Upper lobe of left lung (tissue), 6 donors: ENCODE measurements at regions not wholly inside any gene's neighbourhood (a gene's known extent, or its start where the extent isn't known, plus 50 kb on each side); places are given as distances from the start of the nearest gene placed in this dataset.

ENCODE experiments used
- ATAC-seq, 2 donors: fragments of 200-7000 bp; cut with Tn5 transposase; one replicate each; pipeline ENCODE4 v1.9.1; 2022; ENCODE audit warnings: mild to moderate bottlenecking in 2 of 2, moderate library complexity in 2 of 2; ENCODE audit not compliant: low FRiP score in 2 of 2
- DNase-seq, 2 donors: peaks; one replicate each; pipeline ENCODE4 v3.0.0-alpha.2; 2019 to 2020
- H3K27ac ChIP-seq, 4 donors: fragments of 200-600 bp; sonication (generic); one replicate each; pipeline ENCODE4 v1.5.1; 2016 to 2019
- H3K27me3 ChIP-seq, 4 donors: fragments of 200-600 bp; sonication (generic); one replicate each; pipeline ENCODE4 v1.5.1; 2017 to 2019
- H3K36me3 ChIP-seq, 4 donors: fragments of 200-600 bp; sonication (generic); one replicate each; pipeline ENCODE4 v1.5.1; 2016 to 2019
- H3K4me1 ChIP-seq, 4 donors: fragments of 200-600 bp; sonication (generic); one replicate each; pipeline ENCODE4 v1.5.1; 2018 to 2019
- H3K4me3 ChIP-seq, 4 donors: fragments of 200-600 bp; sonication (generic); one replicate each; pipeline ENCODE4 v1.5.1; 2017 to 2019; ENCODE audit warnings: mild to moderate bottlenecking in 2 of 4, moderate library complexity in 1 of 4
- H3K9me3 ChIP-seq, 4 donors: fragments of 200-600 bp; sonication (generic); one replicate each; pipeline ENCODE4 v1.5.1; 2018 to 2019
- CTCF ChIP-seq, 6 experiments: fragments of 450-650 bp in 4 of 6; fragments of 200-600 bp in 2 of 6; sonication (generic) in 2 of 6; IDR thresholded peaks; one replicate each; pipeline ENCODE4 v1.5.1; 2016 to 2019; ENCODE audit warnings: antibody characterized with exemption in 6 of 6
- EP300 ChIP-seq, 4 donors: sonication (generic); formaldehyde crosslinking; IDR thresholded peaks; one replicate each; pipeline ENCODE4 v1.5.1; 2017; ENCODE audit warnings: antibody characterized with exemption in 4 of 4, control low read depth in 2 of 4
- POLR2A ChIP-seq, 4 donors: fragments of 450-650 bp; IDR thresholded peaks; one replicate each; pipeline ENCODE4 v1.5.1; 2016 to 2017; ENCODE audit warnings: antibody characterized with exemption in 4 of 4, mild to moderate bottlenecking in 2 of 4
- POLR2AphosphoS5 ChIP-seq, 2 donors: sonication (generic); formaldehyde crosslinking; IDR thresholded peaks; one replicate each; pipeline ENCODE4 v1.5.1; 2017; ENCODE audit warnings: antibody characterized with exemption in 2 of 2
- WGBS, 2 donors: methylation state at CpG; one replicate each; pipeline ENCODE4 v1.1.5; 2017 to 2018; 5-methylcytosine and 5-hydroxymethylcytosine counted together
- donor health status: DM: no; HTN: no; CAD: no; lungs with moderate emphysema.
- donor health status: DM: no; HTN: yes; CAD: no; lungs with severe emphysema.

GRCh38 chr3:144317961-144318360 lies 346.3 kb downstream of the DIPK2A start:
- no peak for TF ChIP-seq POLR2AphosphoS5 (IDR thresholded peaks at IDR 0.05)
- no peak for TF ChIP-seq EP300 (IDR thresholded peaks at IDR 0.05)
- TF ChIP-seq CTCF (IDR thresholded peaks at IDR 0.05), result no peak
- no peak for TF ChIP-seq POLR2A (IDR thresholded peaks at IDR 0.05)
- Histone ChIP-seq H3K4me1 (no peaks in the 10 kb centered on the region), H3K36me3 (no peaks in the 10 kb centered on the region), H3K27me3 (no peaks in the 10 kb centered on the region), H3K27ac (no peak overlapping the region), H3K4me3 (no peak overlapping the region), H3K9me3 (no peaks in the 10 kb centered on the region)
- no peak for ATAC-seq
- DNase-seq, result no peak
- WGBS, 2 donors, result 76 to 86% methylated on average over 2 of the region's 2 CpGs

- H3K27me3 ChIP-seq, result no peaks in the 10 kb centered on the region
- no peak for TF ChIP-seq POLR2AphosphoS5 (IDR thresholded peaks at IDR 0.05)
- no peak for TF ChIP-seq POLR2A (IDR thresholded peaks at IDR 0.05)
- TF ChIP-seq CTCF (IDR thresholded peaks at IDR 0.05), result no peak
- no peak overlapping the region for H3K27ac ChIP-seq
- WGBS, 2 donors, result 70 to 75% methylated on average over 2 of the region's 2 CpGs
- H3K4me3 ChIP-seq, result no peak overlapping the region
- no peak for ATAC-seq
- DNase-seq, result no peak
- H3K9me3 ChIP-seq, result no peaks in the 10 kb centered on the region
- no peaks in the 10 kb centered on the region for H3K36me3 ChIP-seq
- H3K4me1 ChIP-seq, result no peaks in the 10 kb centered on the region
Measured at GRCh38 chr3:144324076-144324475, 352.5 kb downstream of the DIPK2A start.

- WGBS, 2 donors, result 65 to 71% methylated on average over 3 of the region's 3 CpGs
- ATAC-seq (no peak), DNase-seq (no peak)
Measured at GRCh38 chr3:144332868-144333267, 361.2 kb downstream of the DIPK2A start.

GRCh38 chr3:144341471-144341870 lies 369.8 kb downstream of the DIPK2A start:
- WGBS, 2 donors, result 70 to 80% methylated on average over 4 of the region's 4 CpGs
- H3K36me3 ChIP-seq, result no peaks in the 10 kb centered on the region
- H3K27me3 ChIP-seq, result no peaks in the 10 kb centered on the region
- no peaks in the 10 kb centered on the region for H3K4me1 ChIP-seq
- no peak for ATAC-seq
- no peak for TF ChIP-seq CTCF (IDR thresholded peaks at IDR 0.05)
- TF ChIP-seq EP300 (IDR thresholded peaks at IDR 0.05), result no peak
- no peak for TF ChIP-seq POLR2AphosphoS5 (IDR thresholded peaks at IDR 0.05)
- TF ChIP-seq POLR2A (IDR thresholded peaks at IDR 0.05), result no peak
- no peak overlapping the region for H3K4me3 ChIP-seq
- no peaks in the 10 kb centered on the region for H3K9me3 ChIP-seq
- no peak overlapping the region for H3K27ac ChIP-seq
- no peak for DNase-seq

More at GRCh38 chr3:144332868-144333267, 361.2 kb downstream of the DIPK2A start:
- H3K27me3 ChIP-seq, result no peaks in the 10 kb centered on the region
- no peak overlapping the region for H3K4me3 ChIP-seq
- TF ChIP-seq EP300 (IDR thresholded peaks at IDR 0.05) (no peak), CTCF (IDR thresholded peaks at IDR 0.05) (no peak), POLR2A (IDR thresholded peaks at IDR 0.05) (no peak), POLR2AphosphoS5 (IDR thresholded peaks at IDR 0.05) (no peak)
- no peaks in the 10 kb centered on the region for H3K9me3 ChIP-seq
- H3K4me1 ChIP-seq, result no peaks in the 10 kb centered on the region
- no peak overlapping the region for H3K27ac ChIP-seq
- no peaks in the 10 kb centered on the region for H3K36me3 ChIP-seq

GRCh38 chr3:144343343-144343742 lies 371.7 kb downstream of the DIPK2A start:
- no peak overlapping the region for H3K27ac ChIP-seq
- H3K4me3 ChIP-seq, result no peak overlapping the region
- 94 to 96% methylated on average over 9 of the region's 9 CpGs for WGBS, 2 donors
- no peak for DNase-seq
- H3K36me3 ChIP-seq, result no peaks in the 10 kb centered on the region
- H3K4me1 ChIP-seq, result no peaks in the 10 kb centered on the region
- no peaks in the 10 kb centered on the region for H3K27me3 ChIP-seq
- TF ChIP-seq CTCF (IDR thresholded peaks at IDR 0.05), result no peak
- no peak for TF ChIP-seq POLR2AphosphoS5 (IDR thresholded peaks at IDR 0.05)
- TF ChIP-seq EP300 (IDR thresholded peaks at IDR 0.05), result no peak
- no peak for TF ChIP-seq POLR2A (IDR thresholded peaks at IDR 0.05)
- H3K9me3 ChIP-seq, result no peaks in the 10 kb centered on the region
- ATAC-seq, result no peak
